BJ (cell line): ENCODE measurements at regions not wholly inside any gene's neighbourhood (a gene's known extent, or its start where the extent isn't known, plus 50 kb on each side); places are given as distances from the start of the nearest gene placed in this dataset.

ENCODE experiments used
- CTCF ChIA-PET: fragments of 350-600 bp; formaldehyde crosslinking; extraction: SDS; loops from one replicate; lab custom pipeline; 2021; ENCODE audit warnings: antibody characterized with exemption, inconsistent platforms; lab: Yijun Ruan, JAX
- POLR2A ChIA-PET: fragments of 300-600 bp; sonication (Branson Sonifier 250); formaldehyde crosslinking; extraction: SDS; loops from one replicate; lab custom pipeline; 2021; ENCODE audit warnings: antibody characterized with exemption; lab: Charles Lee
- DNase-seq: peaks from one replicate; pipeline ENCODE4 v3.0.0-alpha.2; 2011; ENCODE audit warnings: low read depth
- H3K27me3 ChIP-seq: 2 replicates; pipeline ENCODE4 v1.6.0; 2011; ENCODE audit warnings: low read length; ENCODE audit not compliant: control insufficient read depth, insufficient read depth
- H3K36me3 ChIP-seq: 2 replicates; pipeline ENCODE4 v1.5.1; 2011; ENCODE audit warnings: low read length; ENCODE audit not compliant: control insufficient read depth, insufficient read depth
- H3K4me3 ChIP-seq: 2 replicates; pipeline ENCODE4 v1.5.1; 2011; ENCODE audit warnings: low read depth, mild to moderate bottlenecking, control low read depth, low read length
- TF ChIP-seq, protein P1 (sequence below): IDR thresholded peaks from 2 replicates; pipeline ENCODE4 v1.5.1; 2011; ENCODE audit warnings: low read depth, mild to moderate bottlenecking, control low read depth, inconsistent platforms, low read length, moderate library complexity; ENCODE audit not compliant: insufficient read depth

DNA sequence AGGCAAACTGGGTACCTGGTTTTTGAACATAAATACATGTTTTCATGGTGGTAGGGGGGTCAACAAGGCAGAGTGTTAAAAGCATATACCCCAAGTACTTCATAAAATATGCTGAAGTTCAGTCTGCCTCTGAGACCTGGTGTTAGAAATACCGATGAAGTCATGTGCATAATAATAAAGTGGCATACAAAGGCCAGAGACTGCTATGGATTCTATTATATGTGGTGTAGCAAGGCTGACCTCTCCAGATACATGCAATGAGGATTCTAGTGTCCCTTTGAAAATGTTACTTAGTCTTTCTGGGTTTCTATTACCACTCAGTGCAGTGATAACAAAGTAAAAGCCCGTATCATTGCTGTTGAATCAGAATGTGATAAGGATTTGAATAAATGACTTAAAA is 487.5 kb upstream of the ZNF608 start:
- no peak for DNase-seq
- CTCF ChIA-PET, result no interaction called here
- no peaks in the 10 kb centered on the region for H3K36me3 ChIP-seq
- H3K4me3 ChIP-seq, result no peak overlapping the region
- no peaks in the 10 kb centered on the region for H3K27me3 ChIP-seq
- TF ChIP-seq, protein P1, sequence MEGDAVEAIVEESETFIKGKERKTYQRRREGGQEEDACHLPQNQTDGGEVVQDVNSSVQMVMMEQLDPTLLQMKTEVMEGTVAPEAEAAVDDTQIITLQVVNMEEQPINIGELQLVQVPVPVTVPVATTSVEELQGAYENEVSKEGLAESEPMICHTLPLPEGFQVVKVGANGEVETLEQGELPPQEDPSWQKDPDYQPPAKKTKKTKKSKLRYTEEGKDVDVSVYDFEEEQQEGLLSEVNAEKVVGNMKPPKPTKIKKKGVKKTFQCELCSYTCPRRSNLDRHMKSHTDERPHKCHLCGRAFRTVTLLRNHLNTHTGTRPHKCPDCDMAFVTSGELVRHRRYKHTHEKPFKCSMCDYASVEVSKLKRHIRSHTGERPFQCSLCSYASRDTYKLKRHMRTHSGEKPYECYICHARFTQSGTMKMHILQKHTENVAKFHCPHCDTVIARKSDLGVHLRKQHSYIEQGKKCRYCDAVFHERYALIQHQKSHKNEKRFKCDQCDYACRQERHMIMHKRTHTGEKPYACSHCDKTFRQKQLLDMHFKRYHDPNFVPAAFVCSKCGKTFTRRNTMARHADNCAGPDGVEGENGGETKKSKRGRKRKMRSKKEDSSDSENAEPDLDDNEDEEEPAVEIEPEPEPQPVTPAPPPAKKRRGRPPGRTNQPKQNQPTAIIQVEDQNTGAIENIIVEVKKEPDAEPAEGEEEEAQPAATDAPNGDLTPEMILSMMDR, result no peak
- POLR2A ChIA-PET, result no interaction called here

DNA sequence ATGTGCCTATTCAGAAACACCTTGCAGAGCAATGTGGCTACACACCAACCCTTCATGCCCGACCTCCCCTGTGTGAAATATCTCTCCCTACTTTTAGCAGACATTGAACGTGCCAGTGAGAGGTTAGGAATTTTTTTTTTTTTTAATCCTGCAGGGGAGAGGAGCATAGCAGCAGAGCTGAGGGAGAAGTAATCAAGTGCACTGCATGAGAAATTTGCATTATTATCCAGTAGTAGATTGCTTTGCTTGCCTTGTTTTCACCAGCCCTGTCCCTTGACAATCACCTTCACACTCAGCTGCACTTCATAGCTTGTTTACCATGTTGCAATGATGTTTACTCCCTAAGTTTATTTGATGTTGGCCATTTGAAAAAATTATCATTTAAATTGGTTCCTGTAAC is 489.6 kb upstream of the ZNF608 start:
- H3K36me3 ChIP-seq, result no peaks in the 10 kb centered on the region
- CTCF ChIA-PET, result interaction anchor here (0.6 to 1.2 kb wide), 2 partner anchors 9 to 62 kb away, joined by 3 to 6 read pairs; no protein-coding TSS in a partner anchor
- no peak for DNase-seq
- H3K4me3 ChIP-seq, result no peak overlapping the region
- no peaks in the 10 kb centered on the region for H3K27me3 ChIP-seq
- TF ChIP-seq, protein P1, result no peak
- POLR2A ChIA-PET, result interaction anchor here (0.6 kb wide), 1 partner anchor 224 kb away, joined by 3 read pairs; no protein-coding TSS in a partner anchor

DNA sequence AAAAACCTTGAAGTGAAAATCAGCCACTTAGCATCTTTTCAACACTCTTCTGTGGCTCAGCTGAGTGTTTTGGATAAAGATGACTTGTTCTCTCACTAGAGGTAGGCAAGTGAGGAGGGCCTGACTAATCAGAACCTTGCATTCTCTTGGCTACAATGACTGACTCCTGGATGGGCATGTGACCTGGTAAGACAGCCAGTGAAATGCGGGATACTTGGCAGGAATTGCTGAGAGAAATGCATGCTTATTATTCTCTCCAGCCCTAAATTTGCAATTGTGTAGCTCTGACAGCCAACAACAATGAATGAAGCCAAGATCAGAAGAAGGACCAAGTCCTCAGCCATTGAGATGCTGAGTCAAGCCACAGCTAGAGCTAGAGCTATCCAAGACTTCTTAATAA is 490.5 kb upstream of the ZNF608 start:
- CTCF ChIA-PET, result no interaction called here
- TF ChIP-seq, protein P1, result no peak
- POLR2A ChIA-PET, result no interaction called here
- H3K27me3 ChIP-seq, result no peaks in the 10 kb centered on the region
- H3K36me3 ChIP-seq, result no peaks in the 10 kb centered on the region
- no peak for DNase-seq
- no peak overlapping the region for H3K4me3 ChIP-seq

DNA sequence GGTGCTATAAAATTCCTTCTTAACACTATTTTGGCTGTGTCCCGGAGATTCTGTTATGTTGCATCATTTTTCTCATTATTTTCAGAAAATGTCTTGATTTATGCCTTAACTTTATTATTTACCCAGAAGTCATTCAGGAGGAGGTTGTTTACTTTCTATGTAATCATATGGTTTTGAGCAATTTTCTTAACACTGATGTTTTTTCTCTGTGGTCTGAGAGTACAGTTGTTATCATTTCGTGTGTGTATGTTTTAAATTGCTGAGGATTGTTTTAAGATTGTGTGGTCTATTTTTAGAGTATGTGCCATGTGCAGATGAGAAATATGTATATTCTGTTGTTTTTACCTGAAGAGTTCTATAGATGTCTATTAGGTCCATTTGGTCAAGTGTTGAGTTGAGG is 498.1 kb upstream of the ZNF608 start:
- ChIA-PET CTCF (no interaction called here), POLR2A (no interaction called here)
- no peak for DNase-seq
- Histone ChIP-seq H3K27me3 (no peaks in the 10 kb centered on the region), H3K4me3 (no peak overlapping the region), H3K36me3 (no peaks in the 10 kb centered on the region)
- TF ChIP-seq, protein P1, result no peak

DNA sequence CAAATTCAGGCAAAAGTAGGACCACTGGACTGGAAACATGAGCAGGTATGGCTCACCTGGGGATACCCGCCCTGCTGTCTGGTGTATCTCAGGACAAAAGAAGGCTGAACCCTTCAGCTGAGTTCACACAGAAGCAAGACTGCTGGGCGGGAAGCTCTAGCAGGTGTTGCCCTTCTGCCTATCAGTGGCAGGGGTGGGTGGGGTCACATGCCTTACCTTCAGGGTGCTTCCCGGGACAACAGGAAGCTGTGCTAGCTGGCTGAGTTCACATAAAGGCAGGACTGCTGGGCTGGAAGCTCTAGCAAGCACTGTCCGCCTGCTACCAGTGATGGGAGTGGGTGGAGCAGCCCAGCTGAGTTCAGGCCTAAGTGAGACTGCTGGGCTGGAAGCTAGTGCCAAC is 498.8 kb upstream of the ZNF608 start:
- ChIA-PET CTCF (no interaction called here), POLR2A (no interaction called here)
- H3K27me3 ChIP-seq, result no peaks in the 10 kb centered on the region
- H3K36me3 ChIP-seq, result no peaks in the 10 kb centered on the region
- H3K4me3 ChIP-seq, result no peak overlapping the region
- TF ChIP-seq, protein P1, result no peak
- DNase-seq, result no peak
